HG03520 (cell line): ENCODE measurements at regions not wholly inside any gene's neighbourhood (a gene's known extent, or its start where the extent isn't known, plus 50 kb on each side); places are given as distances from the start of the nearest gene placed in this dataset.
A peak's percentile ranks its signal among the peaks of the same experiment; 100 is the strongest.
"Not testable (repeated sequence)": the region's sequence is repeated elsewhere in the genome, so short reads cannot be mapped to it uniquely, and the experiment has no call there.

Source experiments
- ATAC-seq: cut with Tn5 transposase; IDR thresholded peaks from one replicate; pipeline ENCODE4 v1.9.1; 2021; ENCODE audit warnings: mild to moderate bottlenecking, moderate library complexity; ENCODE audit not compliant: unreplicated experiment

- not testable (repeated sequence) for ATAC-seq
Measured at GRCh38 chr16:29355339-29356059, 51.0 kb downstream of the NPIPB11 start.

DNA sequence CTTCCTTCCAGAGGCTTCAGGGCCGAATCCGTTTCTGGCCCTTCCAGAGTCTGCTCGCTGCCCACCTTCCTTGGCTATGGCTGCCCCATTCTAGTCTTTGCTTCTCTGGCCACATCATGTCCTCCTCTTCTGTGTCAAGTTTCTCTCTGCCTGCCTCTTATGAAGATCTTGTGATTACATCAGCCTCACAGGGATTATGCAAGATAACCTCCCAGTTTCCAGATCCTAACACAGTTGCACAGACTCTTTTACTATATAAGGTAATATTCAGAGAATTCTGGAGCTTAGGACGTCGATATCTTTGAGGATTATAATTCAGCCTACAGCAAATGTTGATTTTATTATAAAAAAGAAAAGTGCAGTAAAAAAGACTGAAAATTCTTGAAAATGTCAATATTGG is 52.1 kb downstream of the NPIPB11 start:
- ATAC-seq = not testable (repeated sequence)

DNA sequence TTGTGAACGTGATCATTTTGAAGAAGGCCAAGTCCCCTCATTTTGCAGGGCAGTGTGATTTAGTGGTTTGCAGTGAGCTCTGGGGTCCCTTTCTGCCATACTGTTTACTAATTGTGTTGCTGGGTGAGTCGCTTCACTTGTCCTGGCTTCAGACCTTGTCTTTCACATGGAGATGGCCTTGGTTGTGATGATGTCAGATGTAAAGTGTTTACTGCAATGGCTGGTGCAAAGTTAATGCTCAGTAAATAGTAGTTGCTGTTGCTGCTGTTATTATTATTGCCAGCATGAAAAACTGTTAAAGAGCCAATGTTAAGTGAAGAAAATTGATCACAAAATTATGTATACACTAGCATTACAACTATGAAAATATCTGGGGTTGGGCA is 53.9 kb downstream of the NPIPB11 start:
- not testable (repeated sequence) for ATAC-seq

DNA sequence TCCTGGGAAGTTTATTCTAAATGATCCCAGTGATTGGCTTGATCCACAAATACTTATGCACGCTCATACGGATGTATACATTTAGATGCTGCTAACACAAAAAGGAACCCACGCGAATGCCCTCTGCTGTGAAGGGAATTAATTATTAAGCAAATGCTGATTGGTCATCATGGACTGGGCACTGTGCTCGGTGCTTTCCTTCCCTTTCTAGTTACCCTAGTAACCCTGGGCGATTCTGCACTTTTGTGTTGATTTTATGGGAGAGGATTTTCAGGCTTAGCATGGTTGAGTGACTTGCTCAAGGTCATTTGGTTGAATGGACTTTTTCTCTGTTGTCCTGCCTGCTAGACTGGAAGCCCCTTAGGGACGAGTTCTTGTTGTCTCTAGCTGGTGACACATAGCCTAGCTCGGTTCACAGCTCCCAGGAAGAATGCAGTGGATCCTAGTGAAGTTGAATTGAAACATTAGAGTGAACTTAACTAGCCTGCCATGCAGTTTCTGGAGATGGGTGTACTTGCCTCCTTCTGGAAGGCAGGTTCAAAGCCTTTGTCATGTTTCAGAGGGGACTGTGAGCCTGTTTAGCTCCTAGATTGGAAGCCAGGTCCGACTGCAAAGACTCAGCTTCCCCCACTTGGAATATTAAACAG is 54.4 kb downstream of the NPIPB11 start:
- ATAC-seq = not testable (repeated sequence)

- not testable (repeated sequence) for ATAC-seq
Measured at GRCh38 chr16:29351271-29351969, 55.1 kb downstream of the NPIPB11 start.

DNA sequence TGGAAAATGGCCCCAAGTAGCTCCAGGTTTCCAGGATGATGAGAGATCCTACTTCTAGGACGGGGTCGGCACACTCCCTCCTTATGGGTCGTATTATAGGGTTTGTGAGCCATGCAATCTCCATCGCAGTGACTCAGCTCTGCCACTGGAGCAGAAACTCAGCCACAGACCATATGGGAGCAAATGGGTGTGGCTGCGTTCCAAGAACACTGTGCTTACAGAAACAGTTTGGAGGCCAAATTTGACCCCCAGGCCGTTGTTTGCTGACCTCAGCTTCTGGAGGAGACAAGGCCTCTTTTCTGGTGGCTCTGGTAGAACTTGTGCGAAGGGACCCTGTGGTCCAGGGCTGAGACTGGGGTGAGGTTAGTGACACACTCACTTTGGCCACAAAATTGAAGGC is 56.5 kb downstream of the NPIPB11 start:
- ATAC-seq = not testable (repeated sequence)

DNA sequence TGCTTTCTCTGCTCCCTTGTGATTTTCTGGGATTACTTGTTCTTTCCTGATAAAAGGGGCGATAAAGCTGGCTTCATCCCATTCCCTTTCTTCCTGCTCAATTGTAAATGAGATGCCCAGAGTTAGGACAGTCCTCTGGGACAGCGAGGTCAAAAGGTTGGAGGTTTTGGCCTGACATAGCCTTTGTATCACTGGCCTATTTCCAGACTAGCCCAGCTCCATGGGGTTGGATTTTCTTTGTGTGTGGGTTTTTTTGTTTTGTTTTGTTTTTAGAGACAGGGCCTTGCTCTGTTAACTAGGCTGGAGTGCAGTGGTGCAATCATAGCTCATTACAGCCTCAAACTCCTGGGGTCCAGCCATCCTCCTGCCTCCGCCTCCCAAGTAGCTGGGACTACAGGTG is 57.8 kb downstream of the NPIPB11 start:
- not testable (repeated sequence) for ATAC-seq

DNA sequence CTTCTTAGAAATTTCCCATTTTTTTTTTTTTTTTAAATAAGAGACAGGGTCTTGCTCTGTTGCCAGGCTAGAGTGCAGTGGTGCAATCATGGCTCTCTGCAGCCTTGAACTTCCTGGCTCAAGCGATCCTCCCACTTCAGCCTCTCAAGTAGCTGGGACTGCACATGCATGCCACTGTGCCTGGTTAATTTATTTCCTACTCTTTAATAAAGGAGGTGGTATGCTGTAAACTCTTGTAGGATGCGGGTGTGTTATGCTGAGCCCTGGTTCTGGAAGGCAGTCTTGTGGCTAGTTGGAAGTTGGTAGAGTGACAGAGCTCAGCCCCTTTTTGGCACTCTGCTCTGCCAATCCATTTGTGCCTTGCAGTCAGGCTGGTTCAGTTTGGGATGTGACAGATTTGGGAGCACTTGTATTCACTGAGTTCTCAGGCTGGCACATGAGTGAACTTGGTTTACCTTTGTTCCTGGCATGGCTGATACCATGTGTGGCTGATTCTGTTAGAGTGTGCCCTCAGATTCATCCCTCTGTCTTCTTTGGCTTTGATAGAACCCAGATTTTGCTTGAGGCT is 58.3 kb downstream of the NPIPB11 start:
- ATAC-seq = not testable (repeated sequence)

- ATAC-seq = not testable (repeated sequence)
Measured at GRCh38 chr16:29346796-29347580, 59.5 kb downstream of the NPIPB11 start.

DNA sequence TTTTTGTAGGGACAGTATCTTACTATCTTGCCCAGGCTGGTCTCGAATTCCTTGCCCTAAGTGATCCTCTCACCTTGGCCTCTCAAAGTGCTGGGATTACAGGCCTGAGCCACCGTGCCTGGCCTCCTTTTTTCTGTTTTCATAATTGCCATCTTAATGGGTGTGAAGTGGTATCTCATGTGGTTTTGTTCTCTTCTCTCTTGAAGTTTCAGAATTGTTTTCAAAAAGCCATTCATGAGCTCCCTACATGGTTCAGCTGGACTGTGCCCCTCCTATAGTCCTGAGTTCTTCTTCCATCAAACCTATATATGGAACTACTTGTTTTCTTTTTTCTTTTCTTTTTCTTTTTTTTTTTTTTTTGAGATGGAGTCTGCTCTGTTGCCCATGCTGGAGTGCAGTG is 60.3 kb downstream of the NPIPB11 start:
- not testable (repeated sequence) for ATAC-seq

DNA sequence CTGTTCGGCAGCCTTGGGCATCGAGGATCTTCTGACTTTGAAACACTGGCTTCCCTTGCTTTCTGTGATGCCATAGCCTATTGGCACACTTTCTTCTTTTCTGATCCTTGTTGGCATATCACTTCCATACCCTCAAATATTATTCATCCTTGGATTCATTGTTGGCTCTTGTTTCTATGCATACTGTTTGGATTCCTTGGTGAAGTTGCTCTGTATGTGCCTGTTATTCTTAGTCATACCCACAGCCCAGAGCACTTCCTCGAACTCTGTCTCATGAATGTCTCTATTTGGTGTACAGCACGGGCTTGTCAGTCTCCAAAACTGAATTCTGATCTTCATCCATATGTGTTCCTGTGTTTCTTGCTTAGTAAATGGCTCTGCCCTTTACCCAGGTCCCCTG is 63.6 kb downstream of the NPIPB11 start:
- ATAC-seq = not testable (repeated sequence)

DNA sequence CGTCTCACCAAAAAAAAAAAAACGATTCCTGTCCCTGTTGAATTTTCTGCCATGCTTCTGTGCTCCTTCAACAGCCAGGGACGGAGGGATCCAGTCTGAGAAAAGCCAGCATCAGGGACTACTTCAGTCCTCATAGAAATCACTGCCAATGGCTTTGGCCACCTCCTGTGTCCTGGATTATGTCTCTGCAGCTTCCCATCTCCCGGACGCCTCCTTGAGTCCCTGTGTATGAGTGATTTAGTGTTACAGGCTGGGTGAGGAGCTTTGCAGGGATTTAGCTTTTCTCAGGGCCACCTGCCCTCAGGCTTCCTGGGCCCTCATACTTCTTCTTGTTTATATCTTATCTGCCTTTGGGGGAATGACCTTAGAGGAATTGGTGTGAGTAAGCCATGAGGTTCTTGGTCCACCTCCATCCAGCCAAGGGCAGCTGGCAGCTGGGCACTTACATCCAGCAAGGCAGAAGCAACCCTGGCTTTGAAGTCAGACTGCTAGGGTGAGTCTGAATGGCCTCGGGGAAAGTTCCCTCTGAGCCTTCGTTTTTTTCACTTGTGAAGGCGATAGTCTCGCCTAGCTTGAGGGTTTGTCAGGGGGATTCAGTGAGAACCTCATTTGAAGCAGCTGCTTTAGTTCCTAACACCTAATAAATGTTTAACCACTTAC is 65.6 kb downstream of the NPIPB11 start:
- not testable (repeated sequence) for ATAC-seq

GRCh38 chr16:29340235-29340634 is 66.3 kb downstream of the NPIPB11 start:
- ATAC-seq = not testable (repeated sequence)

- peak; percentile 74 for ATAC-seq
Measured at GRCh38 chr16:29338821-29339700, 67.5 kb downstream of the NPIPB11 start.

DNA sequence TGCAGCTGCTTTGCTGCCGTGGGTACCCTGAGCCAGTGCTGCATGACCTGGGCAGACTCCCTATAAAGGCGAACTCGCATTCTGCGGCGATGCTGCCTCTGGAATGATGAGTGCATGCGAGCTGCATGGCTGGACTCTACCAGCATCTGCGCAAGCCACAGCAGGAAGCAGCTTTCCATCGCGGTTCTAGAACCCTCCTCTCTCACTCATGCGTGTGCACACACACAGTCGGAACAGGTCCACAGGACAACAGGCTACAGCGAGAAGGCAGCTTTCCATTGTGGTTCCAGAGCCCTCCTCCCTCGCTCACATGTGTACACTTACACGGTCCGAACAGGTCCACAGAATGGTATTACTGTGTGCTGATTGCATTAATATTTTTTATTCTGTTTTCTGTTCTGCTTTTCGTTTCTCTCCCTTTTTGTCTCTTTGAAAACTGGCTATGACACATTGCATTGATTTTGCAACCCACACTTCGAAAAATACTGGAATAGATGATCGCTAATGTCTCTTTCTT is 69.1 kb downstream of the NPIPB11 start:
- not testable (repeated sequence) for ATAC-seq

- not testable (repeated sequence) for ATAC-seq
Measured at GRCh38 chr16:29335549-29335846, 71.0 kb downstream of the NPIPB11 start.

DNA sequence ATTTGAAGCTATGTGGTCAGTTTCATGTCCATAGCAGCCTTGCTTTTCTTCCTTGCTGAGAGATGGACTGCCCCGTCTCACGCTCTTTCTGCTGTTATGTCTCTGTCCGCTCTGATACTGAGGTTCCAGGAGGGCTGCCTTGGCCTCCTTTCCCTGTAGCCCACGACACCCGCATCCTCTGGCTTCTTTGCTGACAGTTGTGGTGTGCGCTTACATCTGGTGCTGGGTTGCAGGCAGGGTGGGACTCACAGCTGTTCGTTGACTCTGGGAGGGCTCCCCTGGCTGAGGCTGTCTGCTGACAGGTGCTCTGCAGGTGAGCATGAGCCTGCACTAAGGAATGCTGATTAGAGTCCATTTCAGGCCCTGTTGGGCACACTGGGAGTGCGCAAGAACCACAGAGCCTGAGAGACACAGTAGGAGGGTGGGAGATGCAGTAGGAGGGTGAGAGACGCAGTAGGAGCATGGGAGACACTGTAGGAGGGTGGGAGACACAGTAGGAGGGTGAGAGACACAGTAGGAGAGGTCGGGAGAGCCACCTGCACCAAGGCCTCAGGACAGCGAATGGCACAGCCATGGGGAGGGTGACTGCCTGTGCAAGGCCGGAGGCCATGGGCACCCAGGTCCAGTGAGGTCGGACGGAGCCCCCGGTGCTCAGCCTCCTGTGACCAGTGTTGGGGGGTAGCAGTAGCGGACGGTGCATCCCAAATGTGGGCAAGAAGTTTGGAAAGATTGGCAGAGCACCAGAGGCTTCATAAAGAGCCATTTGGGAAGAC is 71.5 kb downstream of the NPIPB11 start:
- ATAC-seq = not testable (repeated sequence)

DNA sequence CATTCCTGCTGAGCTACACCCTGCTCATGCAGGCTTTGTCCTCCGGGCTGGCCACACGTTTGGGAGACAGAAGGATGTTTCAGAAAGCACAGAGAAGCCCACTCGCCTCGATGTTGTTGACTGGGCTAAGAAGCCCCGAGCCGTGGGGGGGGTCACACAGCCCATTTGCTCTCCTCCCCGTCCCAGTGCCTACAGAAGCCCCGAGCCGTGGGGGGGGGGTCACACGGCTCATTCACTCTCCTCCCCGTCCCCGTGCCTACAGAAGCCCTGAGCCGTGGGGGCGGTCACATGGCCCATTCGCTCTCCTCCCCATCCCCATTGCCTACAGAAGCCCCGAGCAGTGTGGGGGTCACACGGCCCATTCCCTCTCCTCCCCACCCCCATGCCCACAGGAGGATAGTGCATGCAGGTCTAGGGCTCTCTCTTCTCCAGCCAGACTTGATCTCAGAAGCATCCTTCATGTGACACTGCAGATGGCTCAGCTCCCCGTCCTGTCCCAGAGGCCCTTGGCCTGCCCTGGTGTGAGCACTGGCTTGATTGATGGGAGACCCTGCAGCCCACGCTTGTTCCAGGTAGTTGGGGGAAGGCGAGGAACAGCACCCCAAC is 72.9 kb downstream of the NPIPB11 start:
- not testable (repeated sequence) for ATAC-seq
